HEK293T (cell line): ENCODE measurements at regions not wholly inside any gene's neighbourhood (a gene's known extent, or its start where the extent isn't known, plus 50 kb on each side); places are given as distances from the start of the nearest gene placed in this dataset.

Source experiments
- CTCF ChIA-PET: fragments of 350-600 bp; formaldehyde crosslinking; extraction: SDS; loops from one replicate; lab custom pipeline; 2021; ENCODE audit warnings: antibody characterized with exemption, inconsistent platforms; lab: Yijun Ruan, JAX
- POLR2A ChIA-PET: fragments of 350-600 bp; formaldehyde crosslinking; extraction: SDS; loops from one replicate; lab custom pipeline; 2020; ENCODE audit warnings: antibody characterized with exemption, inconsistent platforms; lab: Yijun Ruan, JAX
- DNase-seq: peaks from one replicate; pipeline ENCODE4 v3.0.0; 2012; ENCODE audit warnings: mixed read lengths; ENCODE audit errors: extremely low spot score
- ARNT ChIP-seq: fragments of 450-650 bp; IDR thresholded peaks from 2 replicates; pipeline ENCODE4 v1.6.1; 2017; ENCODE audit warnings: mild to moderate bottlenecking
- BHLHE40 ChIP-seq: fragments of 450-650 bp; IDR thresholded peaks from 2 replicates; pipeline ENCODE4 v1.6.1; 2016; ENCODE audit warnings: mild to moderate bottlenecking, moderate library complexity, borderline replicate concordance
- CTBP1 ChIP-seq: fragments of 450-650 bp; IDR thresholded peaks from 2 replicates; pipeline ENCODE4 v1.6.1; 2016; ENCODE audit warnings: borderline replicate concordance
- ELF4 ChIP-seq: fragments of 450-650 bp; IDR thresholded peaks from 2 replicates; pipeline ENCODE4 v1.6.1; 2017; ENCODE audit warnings: antibody characterized with exemption
- FOXA1 ChIP-seq: fragments of 450-650 bp; IDR thresholded peaks from 2 replicates; pipeline ENCODE4 v1.6.1; 2016; ENCODE audit warnings: mild to moderate bottlenecking
- FOXK2 ChIP-seq: fragments of 450-650 bp; IDR thresholded peaks from 2 replicates; pipeline ENCODE4 v1.6.1; 2016; ENCODE audit warnings: mild to moderate bottlenecking
- FOXM1 ChIP-seq: fragments of 450-650 bp; IDR thresholded peaks from 2 replicates; pipeline ENCODE4 v1.6.1; 2017; ENCODE audit warnings: mild to moderate bottlenecking, borderline replicate concordance
- HDGF ChIP-seq: fragments of 450-650 bp; IDR thresholded peaks from 2 replicates; pipeline ENCODE4 v1.6.1; 2017; ENCODE audit warnings: antibody characterized with exemption, borderline replicate concordance
- L3MBTL2 ChIP-seq: fragments of 450-650 bp; conservative IDR thresholded peaks from 2 replicates; pipeline ENCODE4 v1.6.1; 2016; ENCODE audit warnings: mild to moderate bottlenecking
- LEF1 ChIP-seq: fragments of 450-650 bp; IDR thresholded peaks from 2 replicates; pipeline ENCODE4 v1.6.1; 2017; ENCODE audit warnings: mild to moderate bottlenecking, borderline replicate concordance
- NFRKB ChIP-seq: fragments of 450-650 bp; IDR thresholded peaks from 2 replicates; pipeline ENCODE4 v1.6.1; 2016; ENCODE audit warnings: mild to moderate bottlenecking, moderate library complexity
- SP1 ChIP-seq: fragments of 450-650 bp; IDR thresholded peaks from 2 replicates; pipeline ENCODE4 v1.6.1; 2017
- SUZ12 ChIP-seq: fragments of 450-650 bp; IDR thresholded peaks from 2 replicates; pipeline ENCODE4 v1.6.1; 2016; ENCODE audit warnings: mild to moderate bottlenecking
- TARDBP ChIP-seq: fragments of 450-650 bp; IDR thresholded peaks from 2 replicates; pipeline ENCODE4 v1.6.1; 2016
- ZNF384 ChIP-seq: fragments of 450-650 bp; IDR thresholded peaks from 2 replicates; pipeline ENCODE4 v1.6.1; 2016
- TF ChIP-seq, protein P1 (sequence below): fragments of 450-650 bp; IDR thresholded peaks from 2 replicates; pipeline ENCODE4 v1.6.1; 2016

DNA sequence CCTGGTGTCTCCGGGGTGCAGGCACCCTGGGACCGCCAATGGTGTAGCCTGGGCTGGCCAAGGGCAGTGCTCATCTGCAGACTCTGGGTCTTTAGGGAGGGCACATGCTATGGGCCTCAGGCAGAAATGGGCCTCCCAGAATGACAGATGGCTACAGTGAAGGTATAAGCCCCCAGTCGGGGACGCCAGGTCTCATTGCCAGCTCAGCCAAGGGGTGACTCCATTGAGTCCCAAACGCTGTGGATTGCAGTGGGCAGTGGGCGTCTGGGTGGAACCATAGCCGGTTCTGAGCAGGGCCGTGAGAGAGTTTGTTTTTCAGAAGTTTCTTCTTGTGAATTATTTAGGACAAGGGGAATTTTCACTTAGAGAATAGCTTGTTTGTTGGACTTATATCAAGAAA lies 516.9 kb downstream of the TBC1D22A start:
- TF ChIP-seq, protein P1, sequence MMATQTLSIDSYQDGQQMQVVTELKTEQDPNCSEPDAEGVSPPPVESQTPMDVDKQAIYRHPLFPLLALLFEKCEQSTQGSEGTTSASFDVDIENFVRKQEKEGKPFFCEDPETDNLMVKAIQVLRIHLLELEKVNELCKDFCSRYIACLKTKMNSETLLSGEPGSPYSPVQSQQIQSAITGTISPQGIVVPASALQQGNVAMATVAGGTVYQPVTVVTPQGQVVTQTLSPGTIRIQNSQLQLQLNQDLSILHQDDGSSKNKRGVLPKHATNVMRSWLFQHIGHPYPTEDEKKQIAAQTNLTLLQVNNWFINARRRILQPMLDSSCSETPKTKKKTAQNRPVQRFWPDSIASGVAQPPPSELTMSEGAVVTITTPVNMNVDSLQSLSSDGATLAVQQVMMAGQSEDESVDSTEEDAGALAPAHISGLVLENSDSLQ, result no peak
- no peak for TF ChIP-seq ARNT
- no peak for TF ChIP-seq FOXM1
- TF ChIP-seq SUZ12, result no peak
- no peak for TF ChIP-seq CTBP1
- TF ChIP-seq HDGF, result no peak
- TF ChIP-seq NFRKB, result no peak
- no peak for TF ChIP-seq ELF4
- TF ChIP-seq L3MBTL2, result no peak
- no peak for TF ChIP-seq TARDBP
- no peak for TF ChIP-seq SP1
- no peak for TF ChIP-seq BHLHE40
- TF ChIP-seq FOXA1, result no peak
- DNase-seq, result no peak
- CTCF ChIA-PET, result no interaction called here
- POLR2A ChIA-PET, result no interaction called here

DNA sequence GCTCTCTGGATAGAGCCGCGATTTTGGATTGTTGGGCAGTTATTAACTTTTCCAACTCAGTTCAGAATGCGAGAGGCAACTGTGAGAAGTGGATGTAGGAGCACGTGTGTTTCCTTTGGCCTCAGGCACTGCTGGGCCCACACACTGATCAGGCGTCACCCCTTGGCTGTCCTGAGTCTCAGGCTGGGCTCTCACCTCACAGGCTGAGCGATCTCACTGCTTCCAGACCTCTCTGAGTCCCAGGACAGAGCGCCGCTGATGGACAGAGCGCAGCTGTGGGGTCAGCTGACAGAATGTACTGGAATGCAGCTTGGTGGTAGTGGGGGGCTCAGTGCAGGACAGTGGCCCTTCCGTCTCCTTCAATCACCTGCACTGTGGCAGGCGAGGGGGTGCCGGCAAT lies 516.2 kb downstream of the TBC1D22A start:
- TF ChIP-seq CTBP1 (no peak), TARDBP (no peak), FOXM1 (no peak), ELF4 (no peak), FOXA1 (no peak), ZNF384 (no peak), NFRKB (no peak), SUZ12 (no peak), L3MBTL2 (no peak)
- TF ChIP-seq, protein P1, result no peak
- POLR2A ChIA-PET, result no interaction called here

DNA sequence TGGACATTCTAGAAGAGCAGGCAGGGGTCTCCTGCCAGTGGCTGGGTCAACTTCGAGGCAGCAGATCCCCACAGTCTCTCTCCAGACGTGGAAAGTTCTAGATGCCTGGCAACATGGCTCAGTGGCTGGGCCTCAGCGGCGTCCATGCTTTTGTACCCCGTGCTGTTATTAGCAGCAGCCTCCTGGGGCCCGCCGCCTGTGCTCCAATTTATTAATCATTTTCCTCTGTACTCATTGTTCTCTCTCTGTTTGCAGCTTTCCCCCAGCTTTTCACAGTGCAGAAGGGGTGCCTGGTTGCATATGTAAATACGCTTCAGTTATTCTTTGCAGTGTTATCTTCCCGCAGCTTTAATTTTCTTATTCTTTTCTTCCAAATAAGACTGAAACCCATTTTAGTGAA lies 515.1 kb downstream of the TBC1D22A start:
- DNase-seq, result no peak
- ChIA-PET CTCF (no interaction called here), POLR2A (no interaction called here)
- no peak for TF ChIP-seq ZNF384
- no peak for TF ChIP-seq SP1
- TF ChIP-seq ELF4, result no peak
- TF ChIP-seq, protein P1, result no peak
- no peak for TF ChIP-seq NFRKB
- TF ChIP-seq L3MBTL2, result no peak

More for the DNA sequence above, 516.2 kb downstream of the TBC1D22A start:
- no peak for DNase-seq
- CTCF ChIA-PET, result no interaction called here

DNA sequence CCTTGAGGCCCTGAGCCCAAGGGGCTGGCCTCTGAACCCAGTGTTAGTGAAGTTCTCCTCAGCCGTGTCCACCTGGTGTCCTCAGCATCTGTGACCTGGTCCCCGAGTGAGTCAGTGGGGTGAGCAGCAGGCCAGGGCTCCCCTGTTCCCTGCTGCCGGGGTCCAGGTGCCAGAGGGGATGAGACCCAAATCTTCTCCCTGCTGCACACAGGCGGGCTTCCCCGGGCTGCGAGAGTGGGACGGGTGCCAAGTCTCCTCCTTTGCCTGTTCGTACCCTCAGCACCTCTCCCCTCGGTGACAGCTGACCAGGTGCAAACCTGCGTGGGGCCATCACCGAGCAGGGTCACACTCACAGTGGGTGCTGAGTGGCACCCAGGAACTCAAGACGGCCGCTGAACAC lies 514.5 kb downstream of the TBC1D22A start:
- no peak for DNase-seq
- POLR2A ChIA-PET, result no interaction called here
- TF ChIP-seq ZNF384 (no peak), TARDBP (no peak), NFRKB (no peak), FOXA1 (no peak), FOXK2 (no peak), LEF1 (no peak), BHLHE40 (no peak), ARNT (no peak), SP1 (no peak)
- CTCF ChIA-PET, result no interaction called here

DNA sequence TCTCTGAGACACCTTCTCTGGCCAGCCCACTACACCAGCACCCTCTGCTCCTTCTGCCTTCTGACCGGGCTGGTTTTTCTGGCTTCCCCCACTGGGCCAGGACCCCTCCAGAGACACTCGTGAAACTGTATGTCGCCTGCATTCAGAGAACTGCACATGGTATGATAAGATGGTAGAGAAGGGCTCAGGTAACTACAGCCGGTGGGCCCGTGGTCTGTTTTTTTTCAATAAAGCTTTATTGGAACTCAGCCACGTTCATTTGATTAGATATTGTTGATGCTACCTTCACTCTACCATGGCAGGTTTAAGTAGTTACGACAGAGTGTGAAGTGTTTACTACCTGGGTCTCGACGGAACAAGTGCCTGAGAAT lies 514.0 kb downstream of the TBC1D22A start:
- TF ChIP-seq FOXM1 (no peak), L3MBTL2 (no peak), SP1 (no peak), FOXK2 (no peak), ZNF384 (no peak), TARDBP (no peak), BHLHE40 (no peak), SUZ12 (no peak), NFRKB (no peak), HDGF (no peak), ELF4 (no peak)
- TF ChIP-seq, protein P1, result no peak
- ChIA-PET POLR2A (no interaction called here), CTCF (no interaction called here)
- no peak for DNase-seq

DNA sequence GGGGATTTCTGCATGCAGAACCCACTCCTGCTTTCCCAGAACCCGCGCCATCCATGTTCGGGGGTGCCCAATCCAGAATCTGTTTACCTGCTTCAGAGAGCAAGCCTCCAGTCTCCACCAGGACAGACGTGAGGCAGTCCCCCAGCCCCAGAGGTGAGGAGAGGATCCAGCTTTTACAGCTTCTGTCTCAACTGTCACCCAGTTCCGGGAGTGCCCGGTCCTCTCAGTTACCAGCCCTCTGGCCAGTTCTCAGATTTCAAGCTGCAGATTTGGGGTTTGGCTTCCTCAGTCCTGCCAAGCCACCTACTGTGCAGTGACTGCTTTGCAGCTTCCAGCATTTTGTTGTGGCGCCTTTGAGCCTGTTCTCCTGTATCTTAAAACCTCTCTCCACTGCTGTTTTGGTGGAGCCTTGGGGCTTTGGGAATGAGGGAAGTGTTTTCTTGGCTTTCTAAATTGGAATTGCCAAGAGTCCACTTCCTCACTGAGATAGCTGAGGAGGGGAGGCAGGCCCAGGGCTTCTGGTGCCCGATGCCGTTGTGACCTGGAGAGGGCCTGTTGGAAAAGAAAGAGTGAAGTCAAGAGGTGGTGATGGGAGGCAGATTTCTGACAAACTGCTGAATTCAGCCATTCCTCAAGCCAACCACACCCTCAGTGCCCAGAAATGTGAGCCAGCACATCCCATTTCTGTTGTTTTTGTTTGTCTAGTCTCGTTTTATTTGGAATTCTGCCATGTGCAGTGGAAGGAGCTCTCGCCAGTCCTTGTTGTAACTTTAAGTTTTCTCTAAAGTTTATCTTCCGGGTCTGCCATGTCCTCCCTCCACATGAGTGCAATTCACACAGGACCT lies 513.4 kb downstream of the TBC1D22A start:
- no peak for TF ChIP-seq L3MBTL2
- TF ChIP-seq CTBP1, result no peak
- TF ChIP-seq FOXM1, result no peak
- no peak for TF ChIP-seq LEF1
- DNase-seq, result no peak
- POLR2A ChIA-PET, result no interaction called here
- CTCF ChIA-PET, result interaction anchor here (0.6 kb wide), 1 partner anchor 286 kb away, joined by 5 read pairs; no protein-coding TSS in a partner anchor
